ENCODE measurements at regions not wholly inside any gene's neighbourhood (a gene's known extent, or its start where the extent isn't known, plus 50 kb on each side); places are given as distances from the start of the nearest gene placed in this dataset.

- TF ChIP-seq CTCF (IDR thresholded peaks at IDR 0.05; ENCODE audit: borderline replicate concordance, extremely low read depth, insufficient read depth) = no peak
- intact Hi-C loops (cut with DNase I) = no loop called here
- Histone ChIP-seq H3K4me3 (ENCODE audit: low read length in 3 of 3) (no peak overlapping the region), H3K4me1 (ENCODE audit: control insufficient read depth in 2 of 3, insufficient read depth in 2 of 3, low read depth in 1 of 3, low read length in 3 of 3) (no peaks in the 10 kb centered on the region), H3K27me3 (ENCODE audit: control insufficient read depth, insufficient read depth, low read length) (no peaks in the 10 kb centered on the region), H3K27ac (ENCODE audit: low read depth in 2 of 2, low read length in 2 of 2) (no peak overlapping the region), H3K36me3 (ENCODE audit: control insufficient read depth in 2 of 3, insufficient read depth in 3 of 3, low read length in 3 of 3) (no peaks in the 10 kb centered on the region), H3K9me3 (ENCODE audit: control insufficient read depth in 2 of 3, insufficient read depth in 1 of 3, low read length in 3 of 3) (no peaks in the 10 kb centered on the region), H3K9ac (ENCODE audit: low read length in 3 of 3) (no peak overlapping the region)
- no peak for DNase-seq
- no peak for FAIRE-seq
Measured at GRCh38 chr9:103919605-103920209, 174.4 kb upstream of the SMC2 start.

DNA sequence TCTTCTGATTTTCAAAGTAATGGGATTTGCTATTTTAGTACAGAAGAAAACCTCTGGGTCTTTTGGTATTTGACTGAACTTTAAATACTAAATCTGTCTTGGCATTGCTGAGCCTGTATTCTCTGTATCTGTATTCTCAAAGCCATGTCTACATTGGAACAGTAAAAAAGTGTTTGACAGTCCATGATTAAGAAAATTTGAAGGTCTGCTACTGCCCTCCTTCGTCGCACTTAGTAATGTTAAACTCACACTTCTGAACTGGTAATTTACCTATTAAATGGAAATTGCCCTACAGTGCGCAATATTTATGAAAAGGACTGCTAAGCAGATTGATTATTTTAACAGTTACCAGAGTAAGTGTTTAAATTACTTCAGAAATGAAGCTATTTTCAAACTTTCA, 165.7 kb upstream of the SMC2 start:
- no peak for TF ChIP-seq CTCF (IDR thresholded peaks at IDR 0.05; ENCODE audit: borderline replicate concordance, extremely low read depth, insufficient read depth)
- Histone ChIP-seq H3K36me3 (ENCODE audit: control insufficient read depth in 2 of 3, insufficient read depth in 3 of 3, low read length in 3 of 3) (no peaks in the 10 kb centered on the region), H3K27ac (ENCODE audit: low read depth in 2 of 2, low read length in 2 of 2) (no peak overlapping the region), H3K27me3 (ENCODE audit: control insufficient read depth, insufficient read depth, low read length) (no peaks in the 10 kb centered on the region), H3K9ac (ENCODE audit: low read length in 3 of 3) (no peak overlapping the region), H3K4me3 (ENCODE audit: low read length in 3 of 3) (no peak overlapping the region), H3K9me3 (ENCODE audit: control insufficient read depth in 2 of 3, insufficient read depth in 1 of 3, low read length in 3 of 3) (no peaks in the 10 kb centered on the region), H3K4me1 (ENCODE audit: control insufficient read depth in 2 of 3, insufficient read depth in 2 of 3, low read depth in 1 of 3, low read length in 3 of 3) (no peaks in the 10 kb centered on the region)
- DNase-seq (no peak), FAIRE-seq (no peak)
- intact Hi-C loops (cut with DNase I) = no loop called here

GRCh38 chr9:103941104-103941503, 153.0 kb upstream of the SMC2 start:
- Histone ChIP-seq H3K9ac (ENCODE audit: low read length in 3 of 3) (no peak overlapping the region), H3K4me3 (ENCODE audit: low read length in 3 of 3) (no peak overlapping the region), H3K36me3 (ENCODE audit: control insufficient read depth in 2 of 3, insufficient read depth in 3 of 3, low read length in 3 of 3) (no peaks in the 10 kb centered on the region), H3K27ac (ENCODE audit: low read depth in 2 of 2, low read length in 2 of 2) (no peak overlapping the region), H3K9me3 (ENCODE audit: control insufficient read depth in 2 of 3, insufficient read depth in 1 of 3, low read length in 3 of 3) (no peaks in the 10 kb centered on the region), H3K27me3 (ENCODE audit: control insufficient read depth, insufficient read depth, low read length) (no peaks in the 10 kb centered on the region), H3K4me1 (ENCODE audit: control insufficient read depth in 2 of 3, insufficient read depth in 2 of 3, low read depth in 1 of 3, low read length in 3 of 3) (no peaks in the 10 kb centered on the region)
- TF ChIP-seq CTCF (IDR thresholded peaks at IDR 0.05; ENCODE audit: borderline replicate concordance, extremely low read depth, insufficient read depth) = no peak
- FAIRE-seq (no peak), DNase-seq (peak in 1 of 5 donors; percentile 32)
- intact Hi-C loops (cut with DNase I) = no loop called here

DNA sequence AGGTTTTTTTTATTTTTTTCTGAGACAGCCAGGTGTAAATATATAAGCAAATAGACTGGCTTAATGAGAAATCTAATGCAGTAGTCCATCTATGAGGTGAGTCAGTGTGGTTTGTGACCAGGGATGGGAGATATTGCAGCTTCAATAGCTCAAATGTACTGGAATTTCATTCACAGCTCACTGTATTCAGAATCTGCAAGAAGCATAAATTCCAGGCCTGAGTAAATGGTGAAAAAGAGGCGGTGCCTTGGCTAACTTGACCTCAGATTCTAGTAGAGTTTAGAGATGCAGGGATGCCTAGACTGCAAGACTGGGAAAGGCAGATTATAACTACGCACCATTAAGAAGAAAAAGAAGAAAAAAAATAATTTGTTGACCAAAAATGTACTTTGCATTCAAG, 151.9 kb upstream of the SMC2 start:
- FAIRE-seq = no peak
- no peak overlapping the region for H3K9ac ChIP-seq (ENCODE audit: low read length in 3 of 3)
- H3K4me1 ChIP-seq (ENCODE audit: control insufficient read depth in 2 of 3, insufficient read depth in 2 of 3, low read depth in 1 of 3, low read length in 3 of 3) = no peaks in the 10 kb centered on the region
- no peaks in the 10 kb centered on the region for H3K27me3 ChIP-seq (ENCODE audit: control insufficient read depth, insufficient read depth, low read length)
- DNase-seq = no peak
- intact Hi-C loops (cut with DNase I) = no loop called here
- H3K36me3 ChIP-seq (ENCODE audit: control insufficient read depth in 2 of 3, insufficient read depth in 3 of 3, low read length in 3 of 3) = no peaks in the 10 kb centered on the region
- no peak overlapping the region for H3K4me3 ChIP-seq (ENCODE audit: low read length in 3 of 3)
- no peaks in the 10 kb centered on the region for H3K9me3 ChIP-seq (ENCODE audit: control insufficient read depth in 2 of 3, insufficient read depth in 1 of 3, low read length in 3 of 3)
- H3K27ac ChIP-seq (ENCODE audit: low read depth in 2 of 2, low read length in 2 of 2) = no peak overlapping the region
- TF ChIP-seq CTCF (IDR thresholded peaks at IDR 0.05; ENCODE audit: borderline replicate concordance, extremely low read depth, insufficient read depth) = no peak

Measured in kidney (tissue), 13 donors.